Body of pancreas (tissue), 4 donors: ENCODE measurements at regions not wholly inside any gene's neighbourhood (a gene's known extent, or its start where the extent isn't known, plus 50 kb on each side); places are given as distances from the start of the nearest gene placed in this dataset.

Source experiments
- ATAC-seq: fragments of 150-250 bp; one replicate; pipeline ENCODE4 v1.9.1; 2016
- DNase-seq, 4 donors: peaks; one replicate each; pipeline ENCODE4 v3.0.0-alpha.2; 2019
- H3K27ac ChIP-seq, 4 donors: fragments of 200-600 bp; sonication (generic); 1 replicate in 3 of 4; 2 replicates in 1 of 4; pipeline versions ENCODE4 v1.5.1 to v1.6.1; 2016 to 2019; ENCODE audit warnings: mild to moderate bottlenecking in 1 of 4, mixed read lengths in 1 of 4, moderate library complexity in 1 of 4
- H3K27me3 ChIP-seq, 2 donors: fragments of 200-600 bp; sonication (generic); one replicate each; pipeline ENCODE4 v1.6.0; 2016; ENCODE audit warnings: mild to moderate bottlenecking in 1 of 2
- H3K36me3 ChIP-seq, 2 donors: fragments of 200-600 bp; sonication (generic); replicated peaks in 1 of 2; 2 replicates each; pipeline ENCODE4 v1.5.1; 2016; ENCODE audit warnings: low read depth in 2 of 2; ENCODE audit not compliant: insufficient read depth in 1 of 2
- H3K4me1 ChIP-seq: fragments of 200-600 bp; sonication (generic); one replicate; pipeline ENCODE4 v1.6.0; 2016
- H3K4me3 ChIP-seq, 2 donors: fragments of 200-600 bp; sonication (generic); 1 replicate in 1 of 2; 2 replicates in 1 of 2; pipeline ENCODE4 v1.5.1; 2016 to 2019
- H3K9me3 ChIP-seq, 3 donors: fragments of 200-600 bp; sonication (generic); 1 replicate in 2 of 3; 2 replicates in 1 of 3; pipeline ENCODE4 v1.5.1; 2016
- POLR2A ChIP-seq, 3 donors: fragments of 450-650 bp; IDR thresholded peaks; one replicate each; pipeline ENCODE4 v1.6.1; 2016; ENCODE audit warnings: antibody characterized with exemption in 3 of 3, mild to moderate bottlenecking in 2 of 3
- WGBS, 2 donors: methylation state at CpG; one replicate each; pipeline ENCODE4 v1.1.5; 2017; 5-methylcytosine and 5-hydroxymethylcytosine counted together
- intact Hi-C: fragments of 100-400 bp; cut with DNase I; formaldehyde crosslinking; loops from one replicate; pipeline ENCODE4 v1.15.1; 2023
- TF ChIP-seq, protein P1 (sequence below), 7 experiments: fragments of 450-650 bp in 4 of 7; fragments of 200-600 bp in 3 of 7; sonication (generic) in 3 of 7; IDR thresholded peaks; one replicate each; pipeline ENCODE4 v1.5.1; 2016 to 2019; ENCODE audit warnings: antibody characterized with exemption in 7 of 7

DNA sequence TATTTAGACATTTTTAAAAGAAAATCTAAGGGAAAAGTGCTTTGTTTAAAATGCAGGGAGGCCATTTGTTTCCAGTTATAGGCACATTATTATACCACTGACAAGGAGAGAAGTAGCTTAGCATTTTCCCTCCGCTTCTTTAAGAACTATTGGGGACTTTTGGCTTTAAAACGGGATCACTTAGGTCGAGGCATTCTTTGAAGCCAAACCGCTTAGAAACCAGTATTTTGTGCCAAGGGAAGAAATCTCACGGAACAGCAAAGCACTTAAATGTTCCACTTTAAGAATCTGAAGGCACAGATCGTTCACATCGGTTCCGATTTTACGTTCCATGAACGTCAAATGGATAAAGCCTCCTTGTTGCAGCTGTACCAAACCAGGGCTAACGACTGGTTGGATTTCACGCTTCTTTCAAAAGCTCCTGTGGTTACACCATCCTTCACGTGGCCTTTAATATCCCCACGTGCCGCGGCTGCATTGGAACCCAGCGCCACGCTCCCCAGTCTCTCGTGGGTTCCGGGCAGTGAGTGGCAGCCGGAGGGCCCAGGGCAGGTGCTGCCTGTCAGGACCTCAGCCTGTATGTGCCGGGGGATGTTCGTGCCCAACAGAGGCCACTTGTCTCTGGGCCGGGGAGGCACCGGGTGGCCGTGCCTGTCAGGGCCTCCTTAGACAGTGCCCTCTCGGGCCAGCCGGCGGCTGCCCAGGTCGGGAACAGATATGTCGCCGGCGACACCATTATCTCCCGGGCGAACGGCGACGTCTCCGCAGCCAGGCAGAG lies 195.4 kb downstream of the KIF26A start:
- TF ChIP-seq, protein P1, sequence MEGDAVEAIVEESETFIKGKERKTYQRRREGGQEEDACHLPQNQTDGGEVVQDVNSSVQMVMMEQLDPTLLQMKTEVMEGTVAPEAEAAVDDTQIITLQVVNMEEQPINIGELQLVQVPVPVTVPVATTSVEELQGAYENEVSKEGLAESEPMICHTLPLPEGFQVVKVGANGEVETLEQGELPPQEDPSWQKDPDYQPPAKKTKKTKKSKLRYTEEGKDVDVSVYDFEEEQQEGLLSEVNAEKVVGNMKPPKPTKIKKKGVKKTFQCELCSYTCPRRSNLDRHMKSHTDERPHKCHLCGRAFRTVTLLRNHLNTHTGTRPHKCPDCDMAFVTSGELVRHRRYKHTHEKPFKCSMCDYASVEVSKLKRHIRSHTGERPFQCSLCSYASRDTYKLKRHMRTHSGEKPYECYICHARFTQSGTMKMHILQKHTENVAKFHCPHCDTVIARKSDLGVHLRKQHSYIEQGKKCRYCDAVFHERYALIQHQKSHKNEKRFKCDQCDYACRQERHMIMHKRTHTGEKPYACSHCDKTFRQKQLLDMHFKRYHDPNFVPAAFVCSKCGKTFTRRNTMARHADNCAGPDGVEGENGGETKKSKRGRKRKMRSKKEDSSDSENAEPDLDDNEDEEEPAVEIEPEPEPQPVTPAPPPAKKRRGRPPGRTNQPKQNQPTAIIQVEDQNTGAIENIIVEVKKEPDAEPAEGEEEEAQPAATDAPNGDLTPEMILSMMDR (IDR thresholded peaks at IDR 0.05) = no peak
- no peak for TF ChIP-seq POLR2A (IDR thresholded peaks at IDR 0.05)
- Histone ChIP-seq H3K27me3 (no peaks in the 10 kb centered on the region), H3K27ac (no peak overlapping the region), H3K4me3 (no peak overlapping the region), H3K9me3 (peaks cover 0 to 7% (median 0%) of the 10 kb centered on the region in 3 donors), H3K36me3 (no peaks in the 10 kb centered on the region), H3K4me1 (no peaks in the 10 kb centered on the region)
- DNase-seq (no peak), ATAC-seq (no peak)
- WGBS, 2 donors = 74 to 76% methylated on average over 28 to 39 of the region's 39 CpGs
- intact Hi-C loops = no loop called here

DNA sequence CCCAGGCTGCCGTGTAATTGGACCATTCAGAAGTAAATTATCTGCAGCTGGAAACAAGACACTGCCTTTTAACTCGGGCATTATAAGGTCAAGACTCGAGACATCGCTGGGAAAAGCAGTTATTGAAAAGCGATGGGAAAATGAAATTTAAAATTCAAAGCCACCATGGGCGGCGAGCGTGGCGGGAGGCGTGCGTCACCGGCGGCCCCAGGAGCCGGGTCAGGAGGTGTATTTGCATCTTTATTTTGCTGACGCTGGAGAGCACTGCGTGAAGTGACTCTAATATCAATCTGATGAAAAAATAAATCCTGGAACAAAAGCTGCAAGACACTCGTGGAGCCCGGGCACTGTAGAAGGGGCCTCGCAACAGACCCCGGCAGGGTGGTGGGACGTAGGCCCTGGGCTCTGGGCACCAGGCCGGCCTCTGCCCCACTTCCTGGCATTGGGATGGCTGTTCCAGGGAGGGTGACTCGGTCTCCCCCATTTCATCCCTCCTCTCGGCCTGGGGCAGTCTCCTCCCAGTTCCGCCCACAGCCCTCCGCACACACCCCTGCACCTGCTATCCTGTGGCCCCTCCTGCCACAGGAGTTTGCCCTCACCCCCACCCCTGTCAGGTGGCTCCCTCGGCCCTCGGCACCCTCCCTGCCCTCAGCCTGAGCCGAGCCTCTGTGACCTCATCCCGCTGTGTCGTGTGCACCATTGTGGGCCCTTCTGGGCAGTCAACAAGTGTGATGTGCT lies 196.2 kb downstream of the KIF26A start:
- WGBS, 2 donors = 77 to 81% methylated on average over 29 of the region's 31 CpGs
- DNase-seq (no peak), ATAC-seq (no peak)

DNA sequence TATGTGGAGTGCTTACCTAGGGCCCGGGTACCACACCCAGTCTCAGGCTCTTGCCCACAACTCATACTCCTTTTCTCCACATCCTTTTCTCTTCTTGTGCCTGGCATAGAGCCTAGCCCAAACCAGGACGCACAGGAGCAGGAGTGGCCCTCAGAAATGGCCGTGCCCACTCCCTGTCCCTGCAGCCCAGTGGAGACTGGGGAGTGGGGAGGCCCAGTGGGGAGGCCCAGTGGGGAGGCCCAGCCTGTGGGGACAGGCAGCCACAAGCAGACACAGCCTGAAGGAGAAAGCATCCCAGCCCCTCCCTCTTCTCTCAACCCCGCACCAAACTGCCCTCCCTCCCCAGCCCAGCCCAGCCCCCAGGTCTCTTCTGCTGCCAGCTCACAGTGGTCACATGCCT lies 196.8 kb downstream of the KIF26A start:
- Histone ChIP-seq H3K4me3 (no peak overlapping the region), H3K4me1 (no peaks in the 10 kb centered on the region), H3K9me3 (no peaks in the 10 kb centered on the region), H3K27ac (no peak overlapping the region), H3K27me3 (no peaks in the 10 kb centered on the region), H3K36me3 (no peaks in the 10 kb centered on the region)
- ATAC-seq = no peak
- TF ChIP-seq POLR2A (IDR thresholded peaks at IDR 0.05) = no peak
- TF ChIP-seq, protein P1 (IDR thresholded peaks at IDR 0.05) = no peak
- intact Hi-C loops = no loop called here
- no peak for DNase-seq
- WGBS, 2 donors = 69 to 74% methylated on average over 4 of the region's 4 CpGs

More for the DNA sequence above, 196.2 kb downstream of the KIF26A start:
- no peak overlapping the region for H3K4me3 ChIP-seq
- H3K9me3 ChIP-seq = peaks cover 0 to 5% (median 0%) of the 10 kb centered on the region in 3 donors
- intact Hi-C loops = no loop called here
- no peak overlapping the region for H3K27ac ChIP-seq
- H3K4me1 ChIP-seq = no peaks in the 10 kb centered on the region
- H3K27me3 ChIP-seq = no peaks in the 10 kb centered on the region
- no peak for TF ChIP-seq POLR2A (IDR thresholded peaks at IDR 0.05)
- TF ChIP-seq, protein P1 (IDR thresholded peaks at IDR 0.05) = no peak
- no peaks in the 10 kb centered on the region for H3K36me3 ChIP-seq

DNA sequence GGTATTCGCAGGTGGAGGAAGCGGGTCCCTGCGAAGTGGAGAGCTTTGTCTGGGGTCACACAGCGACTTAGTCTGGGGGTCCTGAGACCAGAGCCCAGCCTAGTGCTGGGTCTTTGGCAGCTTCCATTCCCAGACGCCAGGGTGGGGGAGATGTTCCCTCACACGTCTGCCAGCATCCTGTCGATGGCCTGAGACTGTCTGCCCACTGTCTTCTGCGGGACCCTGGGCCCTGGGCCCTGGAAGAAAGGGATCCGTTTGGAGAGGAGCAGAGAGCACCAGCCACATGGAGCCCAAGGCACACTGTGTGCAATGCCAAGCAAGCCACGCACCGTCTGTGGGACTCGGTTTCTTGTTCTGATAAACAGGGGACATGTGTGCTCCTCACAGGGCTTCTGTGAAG lies 197.2 kb downstream of the KIF26A start:
- no peaks in the 10 kb centered on the region for H3K4me1 ChIP-seq
- no peaks in the 10 kb centered on the region for H3K9me3 ChIP-seq
- intact Hi-C loops = no loop called here
- H3K27ac ChIP-seq = no peak overlapping the region
- no peak for ATAC-seq
- no peak for DNase-seq
- 68 to 91% methylated on average over 4 to 12 of the region's 12 CpGs for WGBS, 2 donors
- no peaks in the 10 kb centered on the region for H3K36me3 ChIP-seq
- no peak overlapping the region for H3K4me3 ChIP-seq
- H3K27me3 ChIP-seq = no peaks in the 10 kb centered on the region
- TF ChIP-seq, protein P1 (IDR thresholded peaks at IDR 0.05) = no peak
- TF ChIP-seq POLR2A (IDR thresholded peaks at IDR 0.05) = no peak
